ENCODE measurements at regions not wholly inside any gene's neighbourhood (a gene's known extent, or its start where the extent isn't known, plus 50 kb on each side); places are given as distances from the start of the nearest gene placed in this dataset.

DNA sequence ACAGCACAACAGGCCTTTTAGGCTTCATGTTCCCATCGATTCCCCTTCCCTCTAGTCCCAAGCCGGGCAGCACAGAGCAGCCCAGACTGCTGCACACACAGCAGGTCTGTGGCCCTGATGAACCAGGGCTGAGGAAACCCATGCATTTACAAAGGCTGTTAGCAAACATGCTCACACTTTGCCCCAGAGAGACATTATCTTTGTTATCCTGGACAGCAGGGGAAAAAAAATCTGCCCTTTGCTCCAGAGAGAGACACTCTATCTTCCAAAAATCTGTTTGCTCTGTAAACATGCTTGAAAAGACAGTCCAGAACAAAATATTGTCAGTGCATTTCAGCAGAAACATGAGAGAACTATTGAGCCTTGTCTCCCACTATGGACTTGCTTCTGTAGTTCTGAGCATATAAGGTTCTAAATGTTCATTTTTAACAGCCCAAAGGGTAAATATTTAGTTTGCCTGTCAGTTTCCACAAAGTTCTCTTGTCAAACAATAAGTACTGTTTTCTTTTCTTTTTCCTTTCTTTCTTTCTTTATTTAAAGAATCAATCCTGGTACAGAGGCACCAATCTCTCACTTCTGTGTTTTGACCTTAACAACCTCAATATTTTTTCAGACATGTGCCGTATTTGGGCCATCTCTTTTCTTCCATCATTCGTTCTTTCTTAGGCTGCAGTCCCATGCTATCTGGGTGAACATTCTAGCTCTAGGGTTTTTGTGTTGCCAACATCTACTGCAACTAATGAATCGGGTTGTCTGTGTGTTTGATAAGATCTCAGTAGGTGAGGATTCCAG lies 468.0 kb downstream of the EPM2A start (continued):
- peak in 1 of 2 experiments; percentile 86; a peak in 2 of 4 replicates for TF ChIP-seq ATF4 (CRISPR knock-in tag; IDR thresholded peaks at IDR 0.05)
- TF ChIP-seq, protein P1, sequence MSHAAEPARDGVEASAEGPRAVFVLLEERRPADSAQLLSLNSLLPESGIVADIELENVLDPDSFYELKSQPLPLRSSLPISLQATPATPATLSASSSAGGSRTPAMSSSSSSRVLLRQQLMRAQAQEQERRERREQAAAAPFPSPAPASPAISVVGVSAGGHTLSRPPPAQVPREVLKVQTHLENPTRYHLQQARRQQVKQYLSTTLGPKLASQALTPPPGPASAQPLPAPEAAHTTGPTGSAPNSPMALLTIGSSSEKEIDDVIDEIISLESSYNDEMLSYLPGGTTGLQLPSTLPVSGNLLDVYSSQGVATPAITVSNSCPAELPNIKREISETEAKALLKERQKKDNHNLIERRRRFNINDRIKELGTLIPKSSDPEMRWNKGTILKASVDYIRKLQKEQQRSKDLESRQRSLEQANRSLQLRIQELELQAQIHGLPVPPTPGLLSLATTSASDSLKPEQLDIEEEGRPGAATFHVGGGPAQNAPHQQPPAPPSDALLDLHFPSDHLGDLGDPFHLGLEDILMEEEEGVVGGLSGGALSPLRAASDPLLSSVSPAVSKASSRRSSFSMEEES (CRISPR knock-in tag; IDR thresholded peaks at IDR 0.05): peak; percentile 72
- no peak for TF ChIP-seq PCBP2 (optimal IDR thresholded peaks at IDR 0.05; ENCODE audit: low read depth, low read length, poor library complexity, severe bottlenecking)
- TF ChIP-seq KLF9 (CRISPR knock-in tag; IDR thresholded peaks at IDR 0.05; ENCODE audit: low read depth): no peak
- TF ChIP-seq, protein P2, sequence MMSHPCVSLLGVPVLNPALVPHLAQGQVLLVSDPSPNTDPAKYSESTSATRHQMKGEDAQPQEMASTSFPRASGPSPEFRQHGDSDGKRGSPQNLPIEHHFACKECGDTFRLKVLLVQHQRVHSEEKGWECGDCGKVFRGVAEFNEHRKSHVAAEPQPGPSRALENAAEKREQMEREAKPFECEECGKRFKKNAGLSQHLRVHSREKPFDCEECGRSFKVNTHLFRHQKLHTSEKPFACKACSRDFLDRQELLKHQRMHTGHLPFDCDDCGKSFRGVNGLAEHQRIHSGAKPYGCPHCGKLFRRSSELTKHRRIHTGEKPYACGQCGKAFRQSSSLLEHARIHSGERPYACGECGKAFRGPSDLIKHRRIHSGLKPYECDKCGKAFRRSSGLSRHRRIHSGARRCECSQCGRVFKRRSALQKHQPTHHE (CRISPR knock-in tag; IDR thresholded peaks at IDR 0.05; ENCODE audit: borderline replicate concordance): peak; percentile 99; the same call in 1 of the 2 replicates
- peak; percentile 98 for TF ChIP-seq KDM6A (CRISPR knock-in tag; IDR thresholded peaks at IDR 0.05; ENCODE audit: low read depth)
- peak; percentile 28; the same call in 1 of the 2 replicates for TF ChIP-seq ZNF451 (CRISPR knock-in tag; IDR thresholded peaks at IDR 0.05)
- TF ChIP-seq ZNF530 (CRISPR knock-in tag; IDR thresholded peaks at IDR 0.05; ENCODE audit: low read depth): no peak
- no peak for TF ChIP-seq ZNF558 (CRISPR knock-in tag; IDR thresholded peaks at IDR 0.05; ENCODE audit: borderline replicate concordance)
- no peak for TF ChIP-seq TERF1 (CRISPR knock-in tag; IDR thresholded peaks at IDR 0.05)
- TF ChIP-seq, protein P3, sequence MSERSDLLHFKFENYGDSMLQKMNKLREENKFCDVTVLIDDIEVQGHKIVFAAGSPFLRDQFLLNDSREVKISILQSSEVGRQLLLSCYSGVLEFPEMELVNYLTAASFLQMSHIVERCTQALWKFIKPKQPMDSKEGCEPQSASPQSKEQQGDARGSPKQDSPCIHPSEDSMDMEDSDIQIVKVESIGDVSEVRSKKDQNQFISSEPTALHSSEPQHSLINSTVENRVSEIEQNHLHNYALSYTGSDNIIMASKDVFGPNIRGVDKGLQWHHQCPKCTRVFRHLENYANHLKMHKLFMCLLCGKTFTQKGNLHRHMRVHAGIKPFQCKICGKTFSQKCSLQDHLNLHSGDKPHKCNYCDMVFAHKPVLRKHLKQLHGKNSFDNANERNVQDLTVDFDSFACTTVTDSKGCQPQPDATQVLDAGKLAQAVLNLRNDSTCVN (CRISPR knock-in tag; IDR thresholded peaks at IDR 0.05; ENCODE audit: borderline replicate concordance): peak; percentile 99
- peak; percentile 77; the same call in 1 of the 2 replicates for TF ChIP-seq AKNA (CRISPR knock-in tag; IDR thresholded peaks at IDR 0.05; ENCODE audit: borderline replicate concordance)
- TF ChIP-seq NCOA2 (CRISPR knock-in tag; IDR thresholded peaks at IDR 0.05): peak; percentile 100
- no peak; the same call in 1 of the 2 replicates for TF ChIP-seq ZFY (CRISPR knock-in tag; IDR thresholded peaks at IDR 0.05)
- TF ChIP-seq CREB1 (IDR thresholded peaks at IDR 0.05): 0 out of 2 replicates have a peak, but pooled peaks have one; percentile 35
- peak; percentile 85 for TF ChIP-seq CREB1 (CRISPR knock-in tag; IDR thresholded peaks at IDR 0.05)
- TF ChIP-seq NAIF1 (CRISPR knock-in tag; IDR thresholded peaks at IDR 0.05; ENCODE audit: borderline replicate concordance): peak; percentile 28; the same call in 1 of the 2 replicates
- no peak; the same call in 1 of the 2 replicates for TF ChIP-seq JDP2 (CRISPR knock-in tag; IDR thresholded peaks at IDR 0.05; ENCODE audit: borderline replicate concordance)

All from HepG2 (cell line).